Gastroesophageal sphincter (tissue), 3 donors: ENCODE measurements at regions not wholly inside any gene's neighbourhood (a gene's known extent, or its start where the extent isn't known, plus 50 kb on each side); places are given as distances from the start of the nearest gene placed in this dataset.

Experiments used
- CTCF ChIP-seq, 4 experiments: fragments of 200-600 bp in 2 of 4; fragments of 450-650 bp in 2 of 4; sonication (generic) in 1 of 4; IDR thresholded peaks; one replicate each; pipeline ENCODE4 v1.5.1; 2017 to 2019; ENCODE audit warnings: antibody characterized with exemption in 4 of 4, mild to moderate bottlenecking in 2 of 4, moderate library complexity in 2 of 4
- EP300 ChIP-seq: sonication (generic); formaldehyde crosslinking; IDR thresholded peaks from one replicate; pipeline ENCODE4 v1.6.1; 2017; ENCODE audit warnings: antibody characterized with exemption, mild to moderate bottlenecking
- POLR2AphosphoS5 ChIP-seq: sonication (generic); formaldehyde crosslinking; IDR thresholded peaks from one replicate; pipeline ENCODE4 v1.6.1; 2017; ENCODE audit warnings: antibody characterized with exemption

GRCh38 chr6:8645212-8645611 lies 209.9 kb upstream of the SLC35B3 start:
- TF ChIP-seq EP300 (no peak), CTCF (IDR thresholded peaks at IDR 0.05) (no peak), POLR2AphosphoS5 (no peak)
